IMR-90 (cell line): ENCODE measurements at regions not wholly inside any gene's neighbourhood (a gene's known extent, or its start where the extent isn't known, plus 50 kb on each side); places are given as distances from the start of the nearest gene placed in this dataset.

Experiments
- MAFK ChIP-seq: IDR thresholded peaks from 2 replicates; pipeline ENCODE4 v1.6.1; 2012; ENCODE audit warnings: low read depth, low read length, improper control_type of control experiment
- MAZ ChIP-seq: IDR thresholded peaks from 2 replicates; pipeline ENCODE4 v1.6.1; 2012; ENCODE audit warnings: low read depth, mild to moderate bottlenecking, low read length, improper control_type of control experiment, moderate library complexity, borderline replicate concordance
- MXI1 ChIP-seq: IDR thresholded peaks from 2 replicates; pipeline ENCODE4 v1.6.1; 2012; ENCODE audit warnings: low read depth, mild to moderate bottlenecking, low read length, moderate library complexity, borderline replicate concordance
- RAD21 ChIP-seq: IDR thresholded peaks from 2 replicates; pipeline ENCODE4 v1.6.1; 2012; ENCODE audit warnings: low read length, improper control_type of control experiment
- RCOR1 ChIP-seq: IDR thresholded peaks from 2 replicates; pipeline ENCODE4 v1.6.1; 2012; ENCODE audit warnings: mild to moderate bottlenecking, low read length, improper control_type of control experiment; ENCODE audit not compliant: insufficient replicate concordance
- RFX5 ChIP-seq: IDR thresholded peaks from 2 replicates; pipeline ENCODE4 v1.8.0; 2012; ENCODE audit warnings: low read depth, mild to moderate bottlenecking, low read length, moderate library complexity
- SMC3 ChIP-seq: fragments of 150-350 bp; IDR thresholded peaks from 2 replicates; pipeline ENCODE4 v1.6.1; 2016; ENCODE audit warnings: low read depth, mild to moderate bottlenecking, antibody characterized with exemption, low read length, moderate library complexity
- TF ChIP-seq, protein P1 (sequence below): conservative IDR thresholded peaks from 2 replicates; pipeline ENCODE4 v1.5.1; 2012; ENCODE audit warnings: mild to moderate bottlenecking, low read depth, low read length, improper control_type of control experiment
- TF ChIP-seq, protein P2 (sequence below): fragments of 150-350 bp; IDR thresholded peaks from 2 replicates; pipeline ENCODE4 v1.6.1; 2016; ENCODE audit warnings: low read depth, mild to moderate bottlenecking, low read length, moderate library complexity, borderline replicate concordance

DNA sequence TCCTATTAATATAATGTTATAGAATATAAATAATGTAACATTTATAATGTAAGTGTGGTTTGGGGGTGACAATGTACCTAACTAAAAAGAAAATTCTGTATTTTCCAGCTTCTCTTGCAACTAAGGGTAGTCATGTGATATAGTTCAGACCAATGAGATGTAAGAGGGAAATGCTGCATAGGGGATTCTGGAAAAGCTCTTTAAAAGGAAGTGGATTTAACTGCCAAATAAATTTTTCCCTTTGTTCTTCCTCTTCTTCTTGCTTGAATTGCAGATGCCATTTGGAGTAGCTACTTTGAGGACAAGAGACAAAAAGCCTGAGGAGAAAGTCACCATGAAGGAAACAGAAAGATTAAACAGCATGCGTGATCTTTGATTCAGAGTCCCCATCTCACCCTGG is 194.3 kb downstream of the PTEN start:
- TF ChIP-seq, protein P1, sequence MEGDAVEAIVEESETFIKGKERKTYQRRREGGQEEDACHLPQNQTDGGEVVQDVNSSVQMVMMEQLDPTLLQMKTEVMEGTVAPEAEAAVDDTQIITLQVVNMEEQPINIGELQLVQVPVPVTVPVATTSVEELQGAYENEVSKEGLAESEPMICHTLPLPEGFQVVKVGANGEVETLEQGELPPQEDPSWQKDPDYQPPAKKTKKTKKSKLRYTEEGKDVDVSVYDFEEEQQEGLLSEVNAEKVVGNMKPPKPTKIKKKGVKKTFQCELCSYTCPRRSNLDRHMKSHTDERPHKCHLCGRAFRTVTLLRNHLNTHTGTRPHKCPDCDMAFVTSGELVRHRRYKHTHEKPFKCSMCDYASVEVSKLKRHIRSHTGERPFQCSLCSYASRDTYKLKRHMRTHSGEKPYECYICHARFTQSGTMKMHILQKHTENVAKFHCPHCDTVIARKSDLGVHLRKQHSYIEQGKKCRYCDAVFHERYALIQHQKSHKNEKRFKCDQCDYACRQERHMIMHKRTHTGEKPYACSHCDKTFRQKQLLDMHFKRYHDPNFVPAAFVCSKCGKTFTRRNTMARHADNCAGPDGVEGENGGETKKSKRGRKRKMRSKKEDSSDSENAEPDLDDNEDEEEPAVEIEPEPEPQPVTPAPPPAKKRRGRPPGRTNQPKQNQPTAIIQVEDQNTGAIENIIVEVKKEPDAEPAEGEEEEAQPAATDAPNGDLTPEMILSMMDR: no peak
- TF ChIP-seq RFX5 (no peak), RCOR1 (no peak), MXI1 (no peak), MAFK (no peak), SMC3 (no peak), RAD21 (no peak), MAZ (no peak)
- TF ChIP-seq, protein P2, sequence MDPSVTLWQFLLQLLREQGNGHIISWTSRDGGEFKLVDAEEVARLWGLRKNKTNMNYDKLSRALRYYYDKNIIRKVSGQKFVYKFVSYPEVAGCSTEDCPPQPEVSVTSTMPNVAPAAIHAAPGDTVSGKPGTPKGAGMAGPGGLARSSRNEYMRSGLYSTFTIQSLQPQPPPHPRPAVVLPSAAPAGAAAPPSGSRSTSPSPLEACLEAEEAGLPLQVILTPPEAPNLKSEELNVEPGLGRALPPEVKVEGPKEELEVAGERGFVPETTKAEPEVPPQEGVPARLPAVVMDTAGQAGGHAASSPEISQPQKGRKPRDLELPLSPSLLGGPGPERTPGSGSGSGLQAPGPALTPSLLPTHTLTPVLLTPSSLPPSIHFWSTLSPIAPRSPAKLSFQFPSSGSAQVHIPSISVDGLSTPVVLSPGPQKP: no peak
